ENCODE measurements at regions not wholly inside any gene's neighbourhood (a gene's known extent, or its start where the extent isn't known, plus 50 kb on each side); places are given as distances from the start of the nearest gene placed in this dataset.

GRCh38 chr3:81434161-81434560 is 327.3 kb downstream of the GBE1 start:
- WGBS, 4 donors, result 62 to 73% (median 65%) methylated on average over 3 of the region's 3 CpGs
- DNase-seq (no peak), ATAC-seq (no peak)
- no peak overlapping the region for H3K4me3 ChIP-seq
- no peaks in the 10 kb centered on the region for H3K4me1 ChIP-seq
- H3K9me3 ChIP-seq, result no peaks in the 10 kb centered on the region
- no peaks in the 10 kb centered on the region for H3K27me3 ChIP-seq
- H3K27ac ChIP-seq, result no peak overlapping the region
- TF ChIP-seq POLR2A (IDR thresholded peaks at IDR 0.05) (no peak), CTCF (IDR thresholded peaks at IDR 0.05) (no peak)
- H3K36me3 ChIP-seq, result no peaks in the 10 kb centered on the region
- intact Hi-C loops (cut with DNase I), result no loop called here

GRCh38 chr3:81433675-81434074 is 327.8 kb downstream of the GBE1 start:
- no peaks in the 10 kb centered on the region for H3K4me1 ChIP-seq
- ATAC-seq, result no peak
- H3K36me3 ChIP-seq, result no peaks in the 10 kb centered on the region
- no peaks in the 10 kb centered on the region for H3K27me3 ChIP-seq
- DNase-seq, result no peak
- intact Hi-C loops (cut with DNase I), result no loop called here
- no peak overlapping the region for H3K27ac ChIP-seq
- WGBS, 4 donors, result 78 to 84% (median 81%) methylated on average over 3 of the region's 3 CpGs
- no peak overlapping the region for H3K4me3 ChIP-seq
- no peaks in the 10 kb centered on the region for H3K9me3 ChIP-seq
- no peak for TF ChIP-seq CTCF (IDR thresholded peaks at IDR 0.05)
- no peak for TF ChIP-seq POLR2A (IDR thresholded peaks at IDR 0.05)

GRCh38 chr3:81432456-81432855 is 329.0 kb downstream of the GBE1 start:
- Histone ChIP-seq H3K27me3 (no peaks in the 10 kb centered on the region), H3K4me1 (no peaks in the 10 kb centered on the region), H3K9me3 (no peaks in the 10 kb centered on the region), H3K27ac (no peak overlapping the region), H3K36me3 (no peaks in the 10 kb centered on the region), H3K4me3 (no peak overlapping the region)
- intact Hi-C loops (cut with DNase I), result no loop called here
- no peak for TF ChIP-seq POLR2A (IDR thresholded peaks at IDR 0.05)
- no peak for TF ChIP-seq CTCF (IDR thresholded peaks at IDR 0.05)
- no peak for DNase-seq
- ATAC-seq, result no peak
- 87 to 93% (median 88%) methylated on average over 2 of the region's 2 CpGs for WGBS, 4 donors

GRCh38 chr3:81426826-81427577 is 334.4 kb downstream of the GBE1 start:
- Histone ChIP-seq H3K4me1 (no peaks in the 10 kb centered on the region), H3K27ac (no peak overlapping the region), H3K27me3 (no peaks in the 10 kb centered on the region), H3K4me3 (no peak overlapping the region), H3K9me3 (no peaks in the 10 kb centered on the region), H3K36me3 (no peaks in the 10 kb centered on the region)
- TF ChIP-seq CTCF (IDR thresholded peaks at IDR 0.05), result no peak
- no peak for TF ChIP-seq POLR2A (IDR thresholded peaks at IDR 0.05)
- no peak for DNase-seq
- no peak for ATAC-seq
- 92 to 96% (median 94%) methylated on average over 6 of the region's 6 CpGs for WGBS, 4 donors
- intact Hi-C loops (cut with DNase I), result loop anchor here in 4 of 10 donors (10.0 kb wide), 3 partner anchors 218 to 708 kb away; no protein-coding TSS in a partner anchor

Measured in heart left ventricle (tissue), 16 donors.